IPS-NIHi11 (cell line): ENCODE measurements at regions not wholly inside any gene's neighbourhood (a gene's known extent, or its start where the extent isn't known, plus 50 kb on each side); places are given as distances from the start of the nearest gene placed in this dataset.

Experiments
- DNase-seq: peaks from one replicate; pipeline ENCODE4 v3.0.0; 2012; ENCODE audit warnings: mixed read lengths, low spot score

DNA sequence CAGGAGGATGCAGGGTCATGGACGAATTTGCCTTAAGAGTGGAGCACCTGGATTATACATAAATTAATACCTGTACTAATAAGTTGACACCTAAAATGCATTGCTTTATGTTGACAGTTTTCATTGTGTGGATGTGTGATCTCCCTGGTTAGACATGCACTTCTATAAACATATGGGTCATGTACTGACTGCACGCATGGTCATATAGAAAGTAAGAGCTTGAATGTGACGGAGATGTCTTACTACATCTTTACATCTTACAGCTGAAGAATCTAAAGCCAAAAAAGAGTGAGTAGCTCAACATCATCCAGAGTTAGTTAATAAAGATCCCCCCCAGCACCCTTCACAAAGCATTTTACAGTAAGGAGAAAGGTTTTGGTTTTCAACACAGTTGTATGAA is 408.4 kb upstream of the JARID2 start:
- no peak for DNase-seq

DNA sequence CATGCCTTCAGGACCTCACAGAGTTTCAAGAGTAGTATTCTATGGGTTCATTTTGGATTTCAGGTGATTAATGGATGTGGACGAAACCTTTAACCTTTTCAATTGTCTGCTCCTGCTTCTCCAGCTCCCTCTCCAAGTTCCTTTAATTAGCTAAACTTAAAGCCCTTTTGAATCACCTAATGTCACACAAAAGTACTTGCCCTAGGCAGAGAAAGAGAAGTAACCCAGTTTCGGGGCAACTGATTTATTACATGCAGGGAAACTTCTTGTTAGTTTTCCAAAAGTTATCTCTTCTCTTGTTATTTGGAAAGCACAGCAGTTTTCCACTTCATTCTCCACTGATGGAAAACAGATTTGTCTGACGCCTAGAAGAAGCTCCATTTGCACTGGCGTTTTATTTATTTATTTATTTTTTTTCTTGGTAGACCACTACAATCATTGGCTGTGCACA is 407.7 kb upstream of the JARID2 start:
- DNase-seq, result no peak

DNA sequence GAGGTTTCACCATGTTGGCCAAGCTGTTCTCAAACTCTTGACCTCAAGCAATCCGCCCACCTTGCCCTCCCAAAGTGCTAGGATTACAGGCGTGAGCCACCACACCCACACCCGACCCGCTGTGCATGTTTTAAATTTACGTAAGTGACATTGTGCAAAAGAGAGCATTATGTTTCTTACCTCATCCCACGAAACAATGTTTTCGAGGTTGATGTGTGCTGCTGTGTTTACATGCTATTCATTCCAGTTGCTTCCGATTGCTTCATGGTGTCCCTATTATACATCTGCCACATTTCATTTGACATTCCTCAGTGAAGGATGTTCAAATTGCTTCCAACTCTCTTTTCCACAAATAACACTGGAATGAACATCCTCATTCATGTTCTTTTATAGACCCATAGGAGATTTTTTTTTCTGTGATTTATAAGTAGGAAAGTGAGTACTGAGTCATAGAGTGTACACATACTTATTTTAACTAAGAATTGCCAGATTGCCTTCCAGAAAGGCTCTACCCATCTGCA is 403.9 kb upstream of the JARID2 start:
- DNase-seq, result no peak

DNA sequence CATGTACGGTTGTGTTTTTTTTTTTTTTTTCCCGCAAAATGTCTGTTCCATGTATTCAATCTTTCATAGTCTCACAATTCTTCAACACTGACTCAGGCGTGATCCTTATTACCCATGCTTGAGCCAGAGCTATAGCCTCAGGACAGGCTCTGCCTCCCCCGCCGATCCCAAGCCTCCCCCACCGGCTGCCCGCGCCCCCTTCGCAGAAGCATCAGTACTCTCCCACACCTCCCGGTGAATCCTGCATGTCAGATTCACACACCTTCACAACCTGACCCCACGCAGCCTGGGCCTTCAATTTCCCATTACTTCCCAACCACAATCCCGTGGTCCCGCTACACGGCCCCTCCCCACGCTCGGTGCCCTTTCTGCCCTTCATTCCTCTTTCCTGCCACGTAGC is 401.5 kb upstream of the JARID2 start:
- DNase-seq, result no peak

DNA sequence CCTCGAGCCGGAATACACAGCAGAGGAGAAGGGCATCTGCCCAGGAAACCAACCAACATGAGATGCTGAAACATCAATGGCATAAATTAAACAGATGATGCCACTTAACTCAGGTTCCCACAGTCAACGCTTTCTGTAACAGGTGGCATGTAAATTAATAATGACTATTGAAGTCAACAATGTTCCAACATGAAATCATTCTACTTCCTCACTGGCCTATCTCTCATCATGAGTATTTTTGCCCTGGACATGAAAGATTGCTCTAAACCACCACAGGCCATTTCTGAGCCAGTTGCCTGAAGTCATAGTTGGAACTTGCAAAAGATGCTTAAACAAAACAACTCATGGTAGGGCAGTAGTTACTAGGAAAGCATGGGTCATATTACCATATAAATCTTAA is 397.9 kb upstream of the JARID2 start:
- DNase-seq, result no peak

DNA sequence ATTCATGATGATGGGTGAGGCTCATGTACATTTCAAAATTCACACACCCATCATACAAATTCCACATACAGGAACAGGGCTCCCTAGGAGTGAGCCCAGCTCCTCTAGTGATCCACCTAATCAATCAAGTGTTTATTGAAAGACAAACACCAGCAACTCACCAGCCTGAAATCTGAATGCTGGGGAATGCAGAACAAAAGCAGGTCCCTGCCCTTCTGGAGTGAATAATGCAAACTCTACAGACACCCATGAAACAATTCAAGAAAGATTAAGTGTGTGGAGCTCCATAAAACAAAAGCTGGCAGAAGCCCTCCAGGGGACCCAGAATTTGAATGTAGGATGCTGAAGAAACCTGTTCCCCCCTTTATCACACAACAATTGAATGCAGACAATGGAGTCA is 396.7 kb upstream of the JARID2 start:
- DNase-seq, result peak; percentile 63

DNA sequence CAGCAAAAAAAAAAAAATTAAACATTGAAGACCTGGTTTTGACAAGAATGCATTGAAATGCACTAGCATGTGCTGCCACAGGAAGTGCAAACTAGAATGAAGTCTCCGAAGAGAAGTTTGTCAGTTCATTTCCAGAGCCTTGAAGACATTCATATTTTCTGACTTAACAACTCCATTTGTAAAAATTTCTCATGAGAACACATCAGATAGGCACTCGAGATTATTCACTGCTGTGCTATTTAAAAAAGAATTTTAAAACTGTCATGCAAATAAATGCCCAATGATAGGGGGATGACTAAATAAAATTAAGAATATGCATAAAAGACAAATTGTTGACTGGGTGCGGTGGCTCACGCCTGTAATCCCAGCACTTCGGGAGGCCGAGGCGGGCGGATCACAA is 394.6 kb upstream of the JARID2 start:
- no peak for DNase-seq

DNA sequence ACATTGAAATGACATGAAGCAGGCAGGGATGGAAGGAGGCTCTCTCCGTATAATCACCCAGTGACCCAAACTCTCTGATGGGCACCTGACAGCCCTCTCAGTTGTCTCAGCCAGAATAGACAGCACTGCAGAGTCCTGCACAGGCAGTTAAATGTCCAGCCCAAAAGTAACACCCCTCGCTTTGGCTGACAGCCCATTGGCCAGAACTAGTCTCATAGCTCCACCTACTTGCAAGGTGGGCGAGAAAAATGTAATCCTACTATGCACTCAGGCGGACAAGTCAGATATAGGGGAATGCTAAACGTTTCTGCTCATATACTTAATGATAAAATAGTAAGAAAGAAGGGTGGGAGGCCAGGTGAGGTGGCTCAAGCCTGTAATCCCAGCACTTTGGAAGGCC is 393.5 kb upstream of the JARID2 start:
- no peak for DNase-seq

DNA sequence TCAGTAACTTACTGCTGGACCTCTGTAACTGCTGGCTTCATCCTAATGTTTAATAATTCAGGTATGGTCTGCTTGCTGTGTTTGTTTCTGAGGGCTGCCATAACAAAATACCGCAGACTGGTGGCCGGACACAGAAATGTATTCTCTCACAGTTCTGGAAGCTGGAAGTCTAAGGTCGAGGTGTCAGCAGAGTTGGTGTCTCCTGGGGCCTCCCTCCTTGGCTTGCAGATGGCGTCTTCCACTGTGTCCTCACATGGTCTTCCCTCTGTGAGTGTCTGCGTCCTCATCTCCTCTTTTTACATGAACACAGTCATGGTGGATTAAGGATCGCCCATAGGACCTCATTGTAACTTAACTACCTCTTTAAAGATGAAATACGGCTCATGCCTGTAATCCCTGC is 389.7 kb upstream of the JARID2 start:
- DNase-seq, result no peak

DNA sequence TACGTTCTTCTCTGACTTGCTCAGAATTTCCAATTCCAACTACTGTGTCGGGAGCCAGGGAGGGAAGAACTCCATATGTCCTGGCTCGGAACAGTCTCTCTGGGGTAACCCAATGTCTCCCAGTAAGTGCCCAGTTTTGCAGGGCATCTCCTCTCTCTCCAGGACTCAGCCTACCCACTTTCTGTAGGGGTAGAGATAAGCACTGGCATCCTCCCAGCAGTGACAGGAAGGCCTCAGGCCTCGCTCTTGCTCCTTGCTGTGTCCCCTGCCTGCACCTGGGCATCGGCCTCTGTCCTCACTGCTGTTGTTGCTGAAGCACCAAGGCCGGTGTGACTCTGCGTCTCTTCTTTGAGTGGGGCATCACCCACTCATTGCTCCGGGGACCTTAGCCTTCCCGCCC is 388.9 kb upstream of the JARID2 start:
- no peak for DNase-seq

DNA sequence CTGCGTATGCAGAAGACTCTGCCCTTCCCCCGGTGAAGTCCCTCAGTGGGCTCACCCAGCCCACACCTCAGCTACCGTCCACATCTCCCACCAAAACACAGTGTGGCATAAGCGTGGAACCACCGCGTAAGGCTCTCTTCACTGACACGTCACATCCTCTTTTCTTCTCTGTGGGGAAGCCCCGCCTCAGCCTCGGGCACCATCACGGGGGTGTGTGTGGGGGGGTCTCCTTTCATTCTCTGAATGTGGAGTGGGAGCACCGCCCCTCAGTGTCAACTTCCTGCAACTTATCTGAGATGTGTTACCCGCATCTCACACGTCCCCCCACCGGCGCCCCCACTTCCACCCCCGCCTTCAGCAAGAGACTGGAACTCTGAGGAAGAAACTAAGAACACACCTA is 388.4 kb upstream of the JARID2 start:
- DNase-seq, result no peak

DNA sequence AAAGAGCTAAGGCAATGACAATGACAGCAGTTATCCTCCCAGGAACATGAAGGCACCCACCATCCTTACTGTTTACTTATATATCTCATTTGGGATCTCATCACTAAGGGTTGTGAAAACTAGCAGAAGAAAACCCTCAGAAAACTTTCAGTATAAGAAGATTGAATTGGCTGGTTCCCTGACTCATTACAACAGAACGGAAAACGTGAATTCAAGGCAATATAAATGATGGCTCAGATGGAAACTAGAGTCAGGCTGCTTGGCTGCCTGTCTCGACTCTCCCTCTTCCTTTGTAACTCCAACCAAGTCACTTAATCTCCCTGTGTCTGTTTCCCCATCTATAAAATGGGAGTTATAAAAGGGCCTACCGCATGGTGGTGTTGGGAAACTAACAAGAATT is 387.1 kb upstream of the JARID2 start:
- no peak for DNase-seq

DNA sequence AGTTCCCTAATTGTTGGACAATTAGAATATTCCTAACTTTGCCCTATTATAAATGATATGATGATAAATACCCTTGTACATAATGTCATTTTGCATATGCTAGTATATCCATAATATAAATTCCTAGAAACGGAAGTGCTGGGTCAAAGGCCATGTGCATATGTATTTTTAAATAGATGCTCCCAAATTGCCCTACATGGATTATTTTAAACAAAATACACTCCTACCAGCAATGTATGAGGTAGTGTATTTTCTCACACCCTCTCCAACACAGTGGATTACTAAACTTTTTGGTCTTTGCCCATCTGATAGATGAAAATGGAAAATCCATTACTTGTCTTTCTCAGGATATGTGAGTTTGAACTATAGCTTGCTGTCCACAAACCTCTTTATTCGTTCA is 385.1 kb upstream of the JARID2 start:
- DNase-seq, result no peak

DNA sequence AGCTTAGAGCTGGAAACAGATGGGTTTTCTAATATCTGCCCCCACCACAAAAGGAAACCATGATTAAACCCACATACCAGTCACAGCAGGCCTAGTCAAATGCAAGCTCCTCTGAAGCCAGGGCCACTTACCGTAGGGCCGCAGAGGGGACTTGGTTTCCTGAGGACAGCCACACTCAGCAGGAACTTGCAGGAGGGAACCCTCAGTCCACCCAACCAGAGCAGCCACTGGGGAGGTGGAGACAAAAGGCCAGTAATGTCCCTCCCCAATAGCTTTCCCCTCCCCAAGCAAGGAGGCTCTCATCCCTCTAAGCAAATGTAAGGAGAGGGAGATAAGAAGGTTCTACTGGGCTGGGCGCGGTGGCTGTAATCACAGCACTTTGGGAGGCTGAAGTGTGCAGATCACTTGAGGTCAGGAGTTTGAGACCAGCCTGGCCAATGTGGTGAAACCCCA is 384.4 kb upstream of the JARID2 start:
- DNase-seq, result peak; percentile 61

DNA sequence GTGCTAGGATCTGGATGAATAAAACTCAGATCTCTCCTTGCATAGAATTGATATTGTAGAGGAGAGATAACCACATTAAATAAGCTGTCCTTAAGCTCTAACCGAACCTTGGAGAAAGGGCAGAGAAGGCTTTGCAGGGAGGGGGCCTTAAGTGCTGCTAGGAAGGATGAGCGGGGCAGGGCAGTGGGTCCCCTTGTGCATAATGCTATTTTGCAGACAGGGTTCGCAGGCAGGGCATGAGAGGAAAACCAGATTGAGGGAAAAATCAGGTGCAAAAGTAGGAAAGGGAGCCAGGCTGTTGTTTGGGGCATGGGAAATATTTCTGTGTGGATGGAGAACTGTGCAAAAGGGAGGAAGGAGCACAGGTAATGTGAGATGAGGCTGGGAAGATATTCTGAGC is 383.0 kb upstream of the JARID2 start:
- DNase-seq, result no peak

DNA sequence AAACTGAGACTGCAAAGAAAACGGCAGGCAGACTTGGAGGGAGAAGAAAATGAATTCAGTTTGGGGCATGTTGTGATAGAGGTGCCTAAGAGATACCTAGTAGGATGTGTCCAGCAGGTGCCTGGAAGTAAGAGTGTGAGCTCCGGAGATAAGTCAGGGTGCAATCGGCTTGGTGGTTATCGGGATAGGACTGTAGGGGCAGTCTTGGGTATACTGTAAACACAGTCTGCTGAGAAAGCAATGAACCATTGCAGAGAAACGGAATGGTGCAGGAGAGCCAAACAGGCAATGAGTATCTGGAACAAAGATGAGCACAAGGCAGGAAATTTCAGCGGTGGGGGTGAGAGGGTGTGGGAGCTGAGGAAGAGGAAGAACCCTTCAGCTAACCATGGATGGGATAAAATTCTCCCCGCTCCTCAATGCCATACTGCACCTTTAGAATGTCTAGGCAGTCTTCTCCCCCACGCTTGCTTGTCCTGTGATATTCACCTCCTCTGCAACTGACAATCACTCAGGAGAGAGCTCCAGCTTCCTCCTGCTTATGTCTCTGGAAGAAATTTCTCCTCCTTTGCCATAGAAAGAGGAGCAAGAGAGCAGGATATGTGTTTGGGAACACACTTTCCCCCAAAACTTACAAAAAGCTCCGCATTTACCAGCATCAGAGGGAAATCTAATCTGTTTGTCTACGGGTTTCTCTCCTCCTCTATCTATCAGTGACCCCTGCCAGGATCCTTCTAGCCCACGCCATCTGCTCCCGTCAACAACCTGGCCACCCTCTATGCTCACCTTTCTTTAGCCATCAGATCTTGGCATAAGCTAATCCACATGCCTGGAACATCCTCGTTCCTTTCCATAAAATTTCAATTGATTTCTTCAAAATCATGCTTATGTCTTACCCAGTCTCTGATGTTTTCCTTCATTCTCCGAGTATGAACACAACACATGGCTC is 381.7 kb upstream of the JARID2 start:
- DNase-seq, result peak; percentile 48

DNA sequence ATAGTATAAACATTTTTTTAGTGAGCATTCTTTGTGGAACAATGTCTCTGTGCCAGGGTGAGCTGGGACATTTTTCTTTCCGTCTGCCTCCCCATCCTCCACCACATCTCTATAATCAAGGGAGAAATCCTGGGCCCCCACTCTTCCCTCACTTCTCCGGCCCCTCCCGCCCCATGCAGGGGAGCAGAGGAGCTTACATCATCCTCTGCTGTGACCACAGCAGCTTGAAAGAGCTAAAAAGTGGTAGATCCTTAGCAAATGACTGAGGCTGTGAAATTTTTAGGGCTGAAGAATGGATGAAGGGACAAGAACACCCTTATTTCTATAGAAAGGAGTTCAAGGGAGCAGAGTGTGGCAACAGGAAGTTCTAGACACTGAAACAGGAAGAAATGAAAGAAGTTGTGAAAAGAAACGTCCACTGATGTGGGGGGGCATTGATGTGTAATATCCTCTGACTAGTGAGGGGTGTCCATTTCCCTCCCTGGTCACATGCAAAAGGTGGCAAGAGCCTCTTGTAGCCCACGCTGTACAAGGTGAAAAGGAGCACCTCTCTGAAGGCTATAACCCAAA is 380.3 kb upstream of the JARID2 start:
- no peak for DNase-seq

DNA sequence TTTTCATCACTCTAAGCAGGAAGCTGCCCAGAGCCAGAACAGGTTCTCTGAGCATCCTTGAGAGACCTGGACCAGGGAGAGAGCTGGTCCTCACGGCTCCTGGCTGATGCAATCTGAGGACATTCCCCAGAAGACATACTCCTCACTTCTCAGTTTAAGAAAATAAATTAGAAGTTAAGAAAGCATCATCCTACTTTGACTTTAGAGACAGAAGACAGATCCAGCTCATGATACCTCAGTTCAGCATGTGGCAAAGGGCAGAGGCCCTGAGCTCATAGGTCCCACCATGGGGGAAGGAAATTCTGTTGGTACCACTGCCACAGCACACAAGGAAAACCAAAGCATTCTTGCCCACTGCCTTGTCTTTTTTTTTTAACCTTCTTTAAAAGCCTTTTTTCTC is 378.1 kb upstream of the JARID2 start:
- DNase-seq, result no peak

DNA sequence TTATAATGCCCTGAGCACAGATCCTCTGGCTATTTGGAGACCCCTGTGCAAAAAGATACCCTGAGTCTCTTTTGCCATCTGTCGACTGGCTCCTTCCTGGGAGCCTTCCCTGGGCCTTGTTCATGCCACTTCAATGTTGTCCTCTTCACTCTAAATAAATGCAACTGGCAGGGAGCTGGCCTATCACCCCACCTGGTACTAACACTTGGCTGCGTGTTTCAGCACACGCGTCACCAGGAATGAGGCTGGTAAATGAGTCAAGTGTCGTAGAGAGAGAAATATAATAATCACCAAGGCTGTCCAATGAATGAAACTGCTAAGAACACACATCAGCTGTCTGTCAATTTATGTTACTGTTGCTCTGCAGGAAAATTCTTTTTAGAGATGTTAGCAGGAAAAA is 374.6 kb upstream of the JARID2 start:
- no peak for DNase-seq

DNA sequence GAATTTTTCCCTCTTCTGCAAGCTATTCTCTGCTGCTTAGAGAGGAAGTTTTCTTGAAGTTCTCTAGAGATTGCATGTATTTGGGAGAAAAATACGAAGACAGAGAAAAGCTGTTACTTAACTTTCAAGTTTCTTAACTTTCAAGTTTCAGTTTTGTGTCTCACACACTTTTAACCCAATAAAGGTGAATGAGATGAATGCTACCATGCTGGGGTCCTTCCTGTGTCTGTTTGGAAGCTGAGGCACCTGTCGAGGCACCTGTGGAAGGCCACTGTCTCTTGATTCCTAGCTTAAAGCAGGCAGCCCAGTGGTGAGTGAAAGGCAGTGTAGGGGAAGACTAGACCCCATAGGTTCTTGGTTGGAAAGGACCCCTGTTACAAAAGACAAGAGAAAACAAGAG is 372.8 kb upstream of the JARID2 start:
- no peak for DNase-seq

DNA sequence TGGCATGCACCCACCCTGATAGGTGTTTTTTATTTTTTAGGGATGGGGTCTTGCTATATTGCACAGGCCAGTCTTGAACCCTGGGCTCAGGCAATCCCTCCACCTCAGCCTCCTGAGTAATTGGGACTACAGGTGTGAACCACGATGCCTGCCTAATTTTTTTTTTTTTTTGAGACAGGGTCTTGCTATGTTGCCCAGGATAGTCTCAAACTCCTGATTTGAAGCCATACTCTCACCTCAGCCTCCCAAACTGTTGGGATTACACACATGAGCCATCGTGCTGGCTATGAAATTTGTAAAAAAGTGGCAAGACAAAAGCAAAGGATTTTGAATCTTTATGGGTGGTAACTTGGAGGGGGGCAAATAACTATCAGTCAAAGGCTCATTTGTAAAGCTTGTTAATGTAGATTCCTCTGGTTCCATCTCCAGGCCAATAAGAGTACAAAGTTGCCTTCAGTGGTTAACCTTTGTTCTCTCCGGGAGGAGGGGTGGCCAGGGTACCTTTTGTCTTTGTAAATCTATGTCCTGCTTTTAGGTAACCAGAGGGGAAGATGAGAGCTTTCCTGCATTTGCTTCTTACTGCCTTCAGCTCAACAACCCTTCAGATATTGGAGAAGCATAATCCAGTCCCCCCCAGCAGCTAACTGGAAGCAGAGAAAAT is 372.0 kb upstream of the JARID2 start:
- DNase-seq, result no peak

DNA sequence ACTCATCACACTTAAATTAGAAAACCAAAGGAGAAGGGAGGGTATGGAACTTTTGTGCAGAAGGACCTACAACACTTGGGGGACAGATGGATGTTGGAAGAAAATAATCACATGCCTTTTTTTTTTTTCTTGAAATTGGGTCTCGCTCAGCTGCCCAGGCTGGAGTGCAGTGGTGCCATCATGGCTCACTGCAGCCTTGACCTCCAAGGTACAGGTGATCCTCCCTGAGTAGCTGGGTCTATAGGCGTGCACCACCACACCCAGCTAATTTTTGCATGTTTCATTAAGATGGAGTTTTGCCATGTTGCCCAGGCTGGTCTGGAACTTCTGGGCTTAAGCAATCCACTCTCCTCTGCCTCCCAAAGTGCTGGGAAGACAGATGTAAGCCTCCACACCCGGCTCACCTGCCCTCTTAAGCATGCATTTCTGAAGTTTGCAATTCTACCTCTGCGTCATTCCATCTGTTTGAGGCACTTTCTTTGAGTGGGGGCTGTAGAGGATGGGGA is 370.8 kb upstream of the JARID2 start:
- no peak for DNase-seq
